HCT116 (cell line): ENCODE measurements at regions not wholly inside any gene's neighbourhood (a gene's known extent, or its start where the extent isn't known, plus 50 kb on each side); places are given as distances from the start of the nearest gene placed in this dataset.

Experiments
- ATAC-seq: fragments of 200-7000 bp; cut with Tn5 transposase; 2 replicates; pipeline ENCODE4 v1.9.1; 2020; ENCODE audit warnings: mild to moderate bottlenecking, moderate library complexity
- BruUV-seq: library from RNA; stranded (reverse); fragments of 400-500 nt; replicated peaks from 2 replicates; lab custom pipeline; 2021; lab: Mats Ljungman, UMichigan
- CTCF ChIA-PET: fragments of 300-600 bp; sonication (Branson Sonifier 250); formaldehyde crosslinking; loops from one replicate; lab custom pipeline; 2021; ENCODE audit warnings: antibody characterized with exemption; lab: Charles Lee
- POLR2A ChIA-PET: fragments of 300-600, 350-600 bp; sonication (Branson Sonifier 250); formaldehyde crosslinking; loops from one replicate; lab custom pipeline; 2021; ENCODE audit warnings: antibody characterized with exemption; lab: Charles Lee
- RAD21 ChIA-PET, 2 experiments: fragments of 300-600 bp; sonication (Branson Sonifier 250); formaldehyde crosslinking; loops; one replicate each; lab custom pipeline; 2023; ENCODE audit warnings: low total read pairs in 2 of 2; ENCODE audit not compliant: uncharacterized antibody in 2 of 2, unreplicated experiment in 2 of 2, low non-redundant PET in 1 of 2; lab: Charles Lee
- DNase-seq: peaks from one replicate; pipeline ENCODE4 v3.0.0-alpha.2; 2010; ENCODE audit warnings: low read depth, low spot score
- H2AFZ ChIP-seq: fragments of 200-600 bp; shearing (Covaris generic), sonication (generic); 2 replicates; pipeline ENCODE4 v1.6.1; 2017; ENCODE audit warnings: low read depth, mixed run types, mixed read lengths, antibody characterized with exemption, low read length; ENCODE audit not compliant: poor library complexity, severe bottlenecking
- H3K27ac ChIP-seq: 2 replicates; pipeline ENCODE4 v1.5.1; 2012; ENCODE audit warnings: low read depth, low read length
- H3K27me3 ChIP-seq: fragments of 200-600 bp; sonication (generic); 2 replicates; pipeline ENCODE4 v1.6.1; 2016; ENCODE audit warnings: mixed run types, low read length, mixed read lengths; ENCODE audit not compliant: insufficient read depth
- H3K36me3 ChIP-seq, 2 experiments: fragments of 200-500 bp in 1 of 2; fragments of 200-600 bp in 1 of 2; sonication (Bioruptor generic) in 1 of 2; sonication (generic) in 1 of 2; 2 replicates each; pipeline versions ENCODE4 v1.5.1 to v1.6.1; 2014 to 2016; ENCODE audit warnings: low read length in 2 of 2, inconsistent platforms in 1 of 2, mixed read lengths in 1 of 2, mixed run types in 1 of 2; ENCODE audit not compliant: insufficient read depth in 2 of 2, control insufficient read depth in 1 of 2
- H3K4me1 ChIP-seq, 2 experiments: fragments of 200-600 bp in 1 of 2; sonication (generic) in 1 of 2; 2 replicates each; pipeline versions ENCODE4 v1.5.1 to v1.6.1; 2012 to 2017; ENCODE audit warnings: low read length in 2 of 2, inconsistent platforms in 1 of 2, mild to moderate bottlenecking in 1 of 2, mixed read lengths in 1 of 2, mixed run types in 1 of 2, moderate library complexity in 1 of 2; ENCODE audit not compliant: insufficient read depth in 2 of 2, control insufficient read depth in 1 of 2
- H3K4me2 ChIP-seq: fragments of 200-600 bp; sonication (generic); 2 replicates; pipeline ENCODE4 v1.6.1; 2017; ENCODE audit warnings: mixed run types, low read length, mixed read lengths
- H3K4me3 ChIP-seq, 2 experiments: fragments of 200-600 bp in 1 of 2; sonication (generic) in 1 of 2; replicated peaks in 1 of 2; 2 replicates each; pipeline ENCODE4 v1.5.1; 2011 to 2016; ENCODE audit warnings: low read length in 2 of 2, control low read depth in 1 of 2, low read depth in 1 of 2, mild to moderate bottlenecking in 1 of 2, mixed read lengths in 1 of 2, mixed run types in 1 of 2
- H3K79me2 ChIP-seq: fragments of 200-600 bp; sonication (generic); 2 replicates; pipeline ENCODE4 v1.6.1; 2017; ENCODE audit warnings: mild to moderate bottlenecking, mixed run types, low read length, moderate library complexity, mixed read lengths; ENCODE audit not compliant: insufficient read depth
- H3K9ac ChIP-seq: fragments of 200-600 bp; sonication (generic); 2 replicates; pipeline ENCODE4 v1.6.1; 2016; ENCODE audit warnings: low read length, mixed read lengths
- H3K9me2 ChIP-seq: fragments of 200-600 bp; sonication (generic), shearing (Covaris generic); 2 replicates; pipeline ENCODE4 v1.6.1; 2017; ENCODE audit warnings: mixed run types, mild to moderate bottlenecking, moderate library complexity; ENCODE audit not compliant: insufficient read depth
- H3K9me3 ChIP-seq, 2 experiments: fragments of 200-500 bp in 1 of 2; fragments of 200-600 bp in 1 of 2; sonication (Bioruptor generic) in 1 of 2; sonication (generic) in 1 of 2; 2 replicates each; pipeline ENCODE4 v1.6.1; 2014 to 2017; ENCODE audit warnings: low read length in 2 of 2, mixed read lengths in 2 of 2, inconsistent platforms in 1 of 2, low read depth in 1 of 2, mild to moderate bottlenecking in 1 of 2, mixed run types in 1 of 2, moderate library complexity in 1 of 2; ENCODE audit not compliant: control insufficient read depth in 1 of 2, insufficient read depth in 1 of 2
- H4K20me1 ChIP-seq: fragments of 200-600 bp; sonication (generic), shearing (Covaris generic); 2 replicates; pipeline ENCODE4 v1.6.1; 2017; ENCODE audit warnings: mixed run types, mild to moderate bottlenecking, moderate library complexity; ENCODE audit not compliant: insufficient read depth
- ATF3 ChIP-seq: IDR thresholded peaks from 2 replicates; pipeline ENCODE4 v1.6.1; 2012
- CBX3 ChIP-seq: IDR thresholded peaks from 2 replicates; pipeline ENCODE4 v1.6.1; 2012; ENCODE audit warnings: low read depth
- CEBPB ChIP-seq: IDR thresholded peaks from 2 replicates; pipeline ENCODE4 v1.6.1; 2012; ENCODE audit warnings: low read depth
- EGR1 ChIP-seq: IDR thresholded peaks from 2 replicates; pipeline ENCODE4 v1.6.1; 2012; ENCODE audit warnings: low read depth
- ELF1 ChIP-seq: IDR thresholded peaks from 2 replicates; pipeline ENCODE4 v1.6.1; 2012; ENCODE audit warnings: low read depth, borderline replicate concordance
- EZH2 ChIP-seq: fragments of 200-600 bp; sonication (generic); IDR thresholded peaks from 2 replicates; pipeline ENCODE4 v1.6.1; 2017; ENCODE audit warnings: antibody characterized with exemption, mixed run types
- EZH2phosphoT487 ChIP-seq: fragments of 200-600 bp; IDR thresholded peaks from 2 replicates; pipeline ENCODE4 v1.6.1; 2018; ENCODE audit warnings: antibody characterized with exemption, borderline replicate concordance
- JUND ChIP-seq: IDR thresholded peaks from 2 replicates; pipeline ENCODE4 v1.6.1; 2012
- POLR2A ChIP-seq: IDR thresholded peaks from 2 replicates; pipeline ENCODE4 v1.7.0; 2011; ENCODE audit warnings: borderline replicate concordance; ENCODE audit not compliant: insufficient read depth, insufficient read length; ENCODE audit errors: extremely low read depth
- RAD21 ChIP-seq: IDR thresholded peaks from 2 replicates; pipeline ENCODE4 v1.6.1; 2012; ENCODE audit warnings: low read depth, mild to moderate bottlenecking
- SP1 ChIP-seq: IDR thresholded peaks from 2 replicates; pipeline ENCODE4 v1.6.1; 2012; ENCODE audit warnings: low read depth
- TCF7L2 ChIP-seq: IDR thresholded peaks from 2 replicates; pipeline ENCODE4 v1.7.0; 2011; ENCODE audit warnings: borderline replicate concordance, inconsistent platforms; ENCODE audit not compliant: insufficient read depth, insufficient read length; ENCODE audit errors: extremely low read depth
- ZBTB33 ChIP-seq: IDR thresholded peaks from 2 replicates; pipeline ENCODE4 v1.6.1; 2011; ENCODE audit warnings: mild to moderate bottlenecking, low read length, moderate library complexity; ENCODE audit not compliant: insufficient replicate concordance; ENCODE audit errors: extremely low read depth
- ZNF274 ChIP-seq: fragments of 200-500 bp; sonication (Bioruptor generic); IDR thresholded peaks from 2 replicates; pipeline ENCODE4 v1.6.1; 2014; ENCODE audit warnings: mild to moderate bottlenecking, low read depth, low read length, inconsistent platforms
- intact Hi-C: fragments of 100-400 bp; cut with micrococcal nuclease; formaldehyde crosslinking; loops from 2 replicates; pipeline ENCODE4 v1.10.0; 2022
- TF ChIP-seq, protein P1 (sequence below), 3 experiments: fragments of 200-600 bp in 1 of 3; sonication (generic) in 1 of 3; IDR thresholded peaks in 2 of 3; conservative IDR thresholded peaks in 1 of 3; 2 replicates each; pipeline ENCODE4 v1.5.1; 2012 to 2017; ENCODE audit warnings: low read depth in 2 of 3, low read length in 2 of 3, antibody characterized with exemption in 1 of 3, borderline replicate concordance in 1 of 3, control low read depth in 1 of 3, mild to moderate bottlenecking in 1 of 3, mixed read lengths in 1 of 3, mixed run types in 1 of 3, moderate library complexity in 1 of 3; ENCODE audit not compliant: insufficient read depth in 1 of 3

GRCh38 chr5:17918373-17919104, 284.3 kb downstream of the TAF11L14 start:
- POLR2A ChIA-PET: no interaction called here
- no peak overlapping the region for H3K9ac ChIP-seq
- RAD21 ChIA-PET: no interaction called here
- H3K4me2 ChIP-seq: no peak overlapping the region
- H3K27me3 ChIP-seq: no peaks in the 10 kb centered on the region
- no peak for TF ChIP-seq EGR1
- TF ChIP-seq SP1: no peak
- no peak for TF ChIP-seq ZBTB33
- TF ChIP-seq, protein P1, sequence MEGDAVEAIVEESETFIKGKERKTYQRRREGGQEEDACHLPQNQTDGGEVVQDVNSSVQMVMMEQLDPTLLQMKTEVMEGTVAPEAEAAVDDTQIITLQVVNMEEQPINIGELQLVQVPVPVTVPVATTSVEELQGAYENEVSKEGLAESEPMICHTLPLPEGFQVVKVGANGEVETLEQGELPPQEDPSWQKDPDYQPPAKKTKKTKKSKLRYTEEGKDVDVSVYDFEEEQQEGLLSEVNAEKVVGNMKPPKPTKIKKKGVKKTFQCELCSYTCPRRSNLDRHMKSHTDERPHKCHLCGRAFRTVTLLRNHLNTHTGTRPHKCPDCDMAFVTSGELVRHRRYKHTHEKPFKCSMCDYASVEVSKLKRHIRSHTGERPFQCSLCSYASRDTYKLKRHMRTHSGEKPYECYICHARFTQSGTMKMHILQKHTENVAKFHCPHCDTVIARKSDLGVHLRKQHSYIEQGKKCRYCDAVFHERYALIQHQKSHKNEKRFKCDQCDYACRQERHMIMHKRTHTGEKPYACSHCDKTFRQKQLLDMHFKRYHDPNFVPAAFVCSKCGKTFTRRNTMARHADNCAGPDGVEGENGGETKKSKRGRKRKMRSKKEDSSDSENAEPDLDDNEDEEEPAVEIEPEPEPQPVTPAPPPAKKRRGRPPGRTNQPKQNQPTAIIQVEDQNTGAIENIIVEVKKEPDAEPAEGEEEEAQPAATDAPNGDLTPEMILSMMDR (IDR thresholded peaks at IDR 0.05 in 2 of 3, conservative IDR thresholded peaks at IDR 0.05 in 1 of 3; ENCODE audit: borderline replicate concordance in 1 of 3, insufficient read depth in 1 of 3, low read depth in 2 of 3, low read length in 2 of 3): no peak
- TF ChIP-seq TCF7L2: no peak
- TF ChIP-seq RAD21: no peak
- no peak for TF ChIP-seq ATF3
- no peak for TF ChIP-seq CBX3
- TF ChIP-seq EZH2phosphoT487: no peak
- no peak for TF ChIP-seq EZH2
- no peak for TF ChIP-seq ZNF274
- no peak for TF ChIP-seq JUND
- no peak for TF ChIP-seq CEBPB
- TF ChIP-seq POLR2A: no peak
- TF ChIP-seq ELF1: no peak
- H2AFZ ChIP-seq: no peak overlapping the region
- H4K20me1 ChIP-seq: no peaks in the 10 kb centered on the region
- no peaks in the 10 kb centered on the region; a peak in 1 of 4 replicates for H3K36me3 ChIP-seq
- H3K4me3 ChIP-seq: no peak overlapping the region
- DNase-seq (no peak), ATAC-seq (no peak)
- BruUV-seq: no TSS peak
- intact Hi-C loops: no loop called here
- H3K9me3 ChIP-seq: peaks cover 7 to 20% of the 10 kb centered on the region in 2 experiments; a peak in 3 of 4 replicates
- H3K4me1 ChIP-seq: no peaks in the 10 kb centered on the region
- H3K9me2 ChIP-seq: no peaks in the 10 kb centered on the region
- CTCF ChIA-PET: no interaction called here
- no peaks in the 10 kb centered on the region for H3K79me2 ChIP-seq
- no peak overlapping the region for H3K27ac ChIP-seq
